ENCODE measurements at regions not wholly inside any gene's neighbourhood (a gene's known extent, or its start where the extent isn't known, plus 50 kb on each side); places are given as distances from the start of the nearest gene placed in this dataset.

GRCh38 chr1:39098546-39099250 is 72.5 kb downstream of the NDUFS5 start:
- TF ChIP-seq ILK (tag; IDR thresholded peaks at IDR 0.05; ENCODE audit: borderline replicate concordance, low read depth) = no peak
- no peak for TF ChIP-seq ADNP (tag; IDR thresholded peaks at IDR 0.05)
